ENCODE measurements at regions not wholly inside any gene's neighbourhood (a gene's known extent, or its start where the extent isn't known, plus 50 kb on each side); places are given as distances from the start of the nearest gene placed in this dataset.

DNA sequence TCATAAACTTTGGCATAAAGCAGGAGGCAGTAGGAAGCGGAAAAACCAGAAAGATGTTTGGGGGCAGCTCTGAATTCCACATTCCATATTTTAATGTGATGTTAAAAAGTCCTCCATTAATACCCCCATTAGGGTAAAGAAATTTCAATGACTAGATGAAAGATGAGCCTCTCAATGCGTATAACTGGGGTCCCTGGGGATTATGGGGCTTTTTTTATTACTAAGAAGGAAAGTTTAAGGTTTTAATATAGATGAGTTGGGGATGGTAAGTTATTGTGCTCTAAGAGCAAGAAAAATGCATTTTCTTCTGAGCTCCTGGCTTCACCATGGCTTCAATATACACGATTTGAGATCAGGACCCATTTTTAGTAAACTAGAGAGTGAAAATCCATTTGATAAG, 321.9 kb downstream of the CDK5RAP2 start:
- no peak overlapping the region for H3K4me2 ChIP-seq (replicated peaks; ENCODE audit: extremely low read depth, low read length, poor library complexity, severe bottlenecking)
- no peak overlapping the region for H3K4me3 ChIP-seq (replicated peaks in 1 of 3; ENCODE audit: low read depth in 2 of 3, low read length in 3 of 3)
- no peak overlapping the region for H3K27ac Mint-ChIP-seq
- no peak overlapping the region for H3K4me3 Mint-ChIP-seq
- no peaks in the 10 kb centered on the region for H3K79me2 ChIP-seq (ENCODE audit: insufficient read depth, low read length)
- TF ChIP-seq, protein P1, sequence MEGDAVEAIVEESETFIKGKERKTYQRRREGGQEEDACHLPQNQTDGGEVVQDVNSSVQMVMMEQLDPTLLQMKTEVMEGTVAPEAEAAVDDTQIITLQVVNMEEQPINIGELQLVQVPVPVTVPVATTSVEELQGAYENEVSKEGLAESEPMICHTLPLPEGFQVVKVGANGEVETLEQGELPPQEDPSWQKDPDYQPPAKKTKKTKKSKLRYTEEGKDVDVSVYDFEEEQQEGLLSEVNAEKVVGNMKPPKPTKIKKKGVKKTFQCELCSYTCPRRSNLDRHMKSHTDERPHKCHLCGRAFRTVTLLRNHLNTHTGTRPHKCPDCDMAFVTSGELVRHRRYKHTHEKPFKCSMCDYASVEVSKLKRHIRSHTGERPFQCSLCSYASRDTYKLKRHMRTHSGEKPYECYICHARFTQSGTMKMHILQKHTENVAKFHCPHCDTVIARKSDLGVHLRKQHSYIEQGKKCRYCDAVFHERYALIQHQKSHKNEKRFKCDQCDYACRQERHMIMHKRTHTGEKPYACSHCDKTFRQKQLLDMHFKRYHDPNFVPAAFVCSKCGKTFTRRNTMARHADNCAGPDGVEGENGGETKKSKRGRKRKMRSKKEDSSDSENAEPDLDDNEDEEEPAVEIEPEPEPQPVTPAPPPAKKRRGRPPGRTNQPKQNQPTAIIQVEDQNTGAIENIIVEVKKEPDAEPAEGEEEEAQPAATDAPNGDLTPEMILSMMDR (IDR thresholded peaks at IDR 0.05) = no peak
- DNase-seq = no peak
- peaks cover 2 to 4% (median 4%) of the 10 kb centered on the region in 3 donors for H3K27me3 Mint-ChIP-seq (ENCODE audit: low read depth in 3 of 3)
- H4K20me1 ChIP-seq (ENCODE audit: insufficient read depth, low read length) = no peaks in the 10 kb centered on the region
- no peak overlapping the region for H2AFZ ChIP-seq (ENCODE audit: insufficient read depth, low read depth, low read length, poor library complexity, severe bottlenecking)
- H3K4me1 ChIP-seq (ENCODE audit: control insufficient read depth in 1 of 2, insufficient read depth in 2 of 2, low read length in 2 of 2) = no peaks in the 10 kb centered on the region
- H3K27me3 ChIP-seq (ENCODE audit: control insufficient read depth in 2 of 2, insufficient read depth in 2 of 2, low read length in 2 of 2) = no peaks in the 10 kb centered on the region
- no peaks in the 10 kb centered on the region for H3K36me3 ChIP-seq (replicated peaks in 1 of 2; ENCODE audit: control insufficient read depth in 1 of 2, insufficient read depth in 2 of 2, low read length in 2 of 2)
- H3K36me3 Mint-ChIP-seq = no peaks in the 10 kb centered on the region
- H3K9me3 Mint-ChIP-seq = peaks cover 0 to 5% (median 0%) of the 10 kb centered on the region in 7 donors
- no peak overlapping the region for H3K27ac ChIP-seq (ENCODE audit: low read depth in 1 of 2, low read length in 2 of 2)
- WGBS (ENCODE audit: insufficient coverage) = 80% methylated on average over 2 of the region's 3 CpGs
- intact Hi-C loops (cut with micrococcal nuclease) = no loop called here
- no peaks in the 10 kb centered on the region for H3K9me3 ChIP-seq (replicated peaks in 1 of 2; ENCODE audit: control insufficient read depth in 1 of 2, insufficient read depth in 1 of 2, low read length in 2 of 2)
- H3K4me1 Mint-ChIP-seq = no peaks in the 10 kb centered on the region
- H3K9ac ChIP-seq (ENCODE audit: insufficient read depth, low read length, poor library complexity, severe bottlenecking) = no peak overlapping the region

DNA sequence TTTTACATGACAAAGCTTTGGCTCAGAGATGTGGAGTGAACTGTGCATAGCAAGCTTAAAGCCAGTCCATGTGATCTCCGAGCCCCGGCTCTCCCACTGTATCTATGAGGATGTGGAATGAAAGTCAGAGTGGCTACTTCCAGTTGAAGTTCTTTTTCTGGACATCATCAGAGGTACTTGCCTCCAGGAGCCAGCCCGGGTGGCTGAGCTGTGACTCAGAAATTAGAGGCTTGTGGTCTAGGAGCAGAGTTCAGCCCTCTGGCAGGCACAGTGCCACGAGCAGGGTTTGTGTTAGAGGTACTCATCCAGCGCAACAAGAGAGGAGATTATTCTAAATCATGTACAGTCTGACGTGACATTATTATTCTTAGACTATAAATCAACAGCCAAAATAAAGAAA, 322.5 kb downstream of the CDK5RAP2 start:
- Histone ChIP-seq H3K4me2 (replicated peaks; ENCODE audit: extremely low read depth, low read length, poor library complexity, severe bottlenecking) (no peak overlapping the region), H3K4me1 (ENCODE audit: control insufficient read depth in 1 of 2, insufficient read depth in 2 of 2, low read length in 2 of 2) (no peaks in the 10 kb centered on the region), H3K9ac (ENCODE audit: insufficient read depth, low read length, poor library complexity, severe bottlenecking) (no peak overlapping the region), H3K79me2 (ENCODE audit: insufficient read depth, low read length) (no peaks in the 10 kb centered on the region), H3K9me3 (replicated peaks in 1 of 2; ENCODE audit: control insufficient read depth in 1 of 2, insufficient read depth in 1 of 2, low read length in 2 of 2) (no peaks in the 10 kb centered on the region), H3K36me3 (replicated peaks in 1 of 2; ENCODE audit: control insufficient read depth in 1 of 2, insufficient read depth in 2 of 2, low read length in 2 of 2) (no peaks in the 10 kb centered on the region), H4K20me1 (ENCODE audit: insufficient read depth, low read length) (no peaks in the 10 kb centered on the region), H2AFZ (ENCODE audit: insufficient read depth, low read depth, low read length, poor library complexity, severe bottlenecking) (no peak overlapping the region), H3K27ac (ENCODE audit: low read depth in 1 of 2, low read length in 2 of 2) (no peak overlapping the region), H3K4me3 (replicated peaks in 1 of 3; ENCODE audit: low read depth in 2 of 3, low read length in 3 of 3) (no peak overlapping the region), H3K27me3 (ENCODE audit: control insufficient read depth in 2 of 2, insufficient read depth in 2 of 2, low read length in 2 of 2) (no peaks in the 10 kb centered on the region)
- no peak for DNase-seq
- H3K27ac Mint-ChIP-seq = no peak overlapping the region
- WGBS (ENCODE audit: insufficient coverage) = 86% methylated on average over 3 of the region's 6 CpGs
- no peaks in the 10 kb centered on the region for H3K36me3 Mint-ChIP-seq
- peaks cover 0 to 5% (median 0%) of the 10 kb centered on the region in 7 donors for H3K9me3 Mint-ChIP-seq
- intact Hi-C loops (cut with micrococcal nuclease) = no loop called here
- peaks cover 2 to 4% (median 3%) of the 10 kb centered on the region in 3 donors for H3K27me3 Mint-ChIP-seq (ENCODE audit: low read depth in 3 of 3)
- TF ChIP-seq, protein P1 (IDR thresholded peaks at IDR 0.05) = no peak
- no peak overlapping the region for H3K4me3 Mint-ChIP-seq
- H3K4me1 Mint-ChIP-seq = no peaks in the 10 kb centered on the region

Data from CD14-positive monocyte (primary cell).